Thyroid gland (tissue), 4 donors: ENCODE measurements at regions not wholly inside any gene's neighbourhood (a gene's known extent, or its start where the extent isn't known, plus 50 kb on each side); places are given as distances from the start of the nearest gene placed in this dataset.

ENCODE experiments used
- CTCF ChIP-seq, 6 experiments: fragments of 200-600 bp in 3 of 6; fragments of 450-650 bp in 3 of 6; sonication (generic) in 3 of 6; IDR thresholded peaks; one replicate each; pipeline ENCODE4 v1.5.1; 2016 to 2019; ENCODE audit warnings: antibody characterized with exemption in 6 of 6, mild to moderate bottlenecking in 2 of 6, inconsistent platforms in 1 of 6, moderate library complexity in 1 of 6
- POLR2A ChIP-seq, 2 donors: fragments of 450-650 bp; IDR thresholded peaks; one replicate each; pipeline ENCODE4 v1.6.1; 2017; ENCODE audit warnings: antibody characterized with exemption in 2 of 2, mild to moderate bottlenecking in 2 of 2, moderate library complexity in 1 of 2

GRCh38 chr2:104570259-104570658 is 283.7 kb upstream of the POU3F3 start:
- no peak for TF ChIP-seq CTCF (IDR thresholded peaks at IDR 0.05)
- TF ChIP-seq POLR2A (IDR thresholded peaks at IDR 0.05), result no peak
